DMS79 treated with DMSO at 0.1 percent for 48 hours (cell line): ENCODE measurements at regions not wholly inside any gene's neighbourhood (a gene's known extent, or its start where the extent isn't known, plus 50 kb on each side); places are given as distances from the start of the nearest gene placed in this dataset.
A peak's percentile ranks its signal among the peaks of the same experiment; 100 is the strongest.
"Not testable (repeated sequence)": the region's sequence is repeated elsewhere in the genome, so short reads cannot be mapped to it uniquely, and the experiment has no call there.

Experiments used
- DNase-seq: peaks from one replicate; lab custom pipeline; 2025; lab: John Stamatoyannopoulos, UW

GRCh38 chr20:7171911-7172310 is 404.4 kb downstream of the BMP2 start:
- DNase-seq: no peak

GRCh38 chr20:7174554-7174953 is 407.1 kb downstream of the BMP2 start:
- DNase-seq: no peak

- DNase-seq: not testable (repeated sequence)
Measured at GRCh38 chr20:7175827-7176226, 408.3 kb downstream of the BMP2 start.

GRCh38 chr20:7178004-7178403 is 410.5 kb downstream of the BMP2 start:
- no peak for DNase-seq

- no peak for DNase-seq
Measured at GRCh38 chr20:7180256-7181045, 413.0 kb downstream of the BMP2 start.

GRCh38 chr20:7189231-7189630 is 421.7 kb downstream of the BMP2 start:
- no peak for DNase-seq

- DNase-seq: no peak
Measured at GRCh38 chr20:7193681-7194080, 426.2 kb downstream of the BMP2 start.

- DNase-seq: no peak
Measured at GRCh38 chr20:7195704-7196103, 428.2 kb downstream of the BMP2 start.

- DNase-seq: peak; percentile 4
Measured at GRCh38 chr20:7196481-7196880, 429.0 kb downstream of the BMP2 start.

- no peak for DNase-seq
Measured at GRCh38 chr20:7199861-7200260, 432.4 kb downstream of the BMP2 start.

- DNase-seq: peak; percentile 7
Measured at GRCh38 chr20:7207186-7207798, 439.8 kb downstream of the BMP2 start.

GRCh38 chr20:7210910-7211309 is 443.4 kb downstream of the BMP2 start:
- DNase-seq: no peak

GRCh38 chr20:7214081-7214740 is 446.7 kb downstream of the BMP2 start:
- no peak for DNase-seq

- no peak for DNase-seq
Measured at GRCh38 chr20:7217606-7218005, 450.1 kb downstream of the BMP2 start.

- DNase-seq: no peak
Measured at GRCh38 chr20:7220755-7221154, 453.3 kb downstream of the BMP2 start.

GRCh38 chr20:7226156-7226555 is 458.7 kb downstream of the BMP2 start:
- no peak for DNase-seq

GRCh38 chr20:7231303-7231702 is 463.8 kb downstream of the BMP2 start:
- no peak for DNase-seq

- no peak for DNase-seq
Measured at GRCh38 chr20:7232796-7233195, 465.3 kb downstream of the BMP2 start.

GRCh38 chr20:7237251-7237650 is 469.8 kb downstream of the BMP2 start:
- DNase-seq: no peak

GRCh38 chr20:7240490-7240889 is 473.0 kb downstream of the BMP2 start:
- no peak for DNase-seq

- DNase-seq: peak; percentile 39
Measured at GRCh38 chr20:7248281-7249201, 481.1 kb downstream of the BMP2 start.

GRCh38 chr20:7250337-7250736 is 482.9 kb downstream of the BMP2 start:
- DNase-seq: no peak
